GM23338 (cell line): ENCODE measurements at regions not wholly inside any gene's neighbourhood (a gene's known extent, or its start where the extent isn't known, plus 50 kb on each side); places are given as distances from the start of the nearest gene placed in this dataset.

ENCODE experiments used
- ATAC-seq: fragments of 200-7000 bp; cut with Tn5 transposase; 3 replicates; pipeline ENCODE4 v1.9.1; 2020
- DNase-seq: peaks from one replicate; pipeline ENCODE4 v3.0.0-alpha.2; 2015; ENCODE audit warnings: low spot score
- H2AFZ ChIP-seq: fragments of 200-600 bp; sonication (generic); 2 replicates; pipeline ENCODE4 v1.8.0; 2016; ENCODE audit warnings: antibody characterized with exemption, mild to moderate bottlenecking, moderate library complexity
- H3F3A ChIP-seq: fragments of 200-600 bp; sonication (generic); replicated peaks from 2 replicates; pipeline ENCODE4 v1.8.0; 2017; ENCODE audit warnings: antibody characterized with exemption, mixed run types, low read depth
- H3K27ac ChIP-seq: fragments of 200-600 bp; sonication (generic); 2 replicates; pipeline ENCODE4 v1.6.1; 2016; ENCODE audit warnings: low read depth
- H3K27me3 ChIP-seq: fragments of 200-600 bp; sonication (generic); 2 replicates; pipeline ENCODE4 v1.8.0; 2016; ENCODE audit warnings: mild to moderate bottlenecking, mixed run types, moderate library complexity; ENCODE audit not compliant: insufficient read depth
- H3K36me3 ChIP-seq: fragments of 200-600 bp; sonication (generic); 2 replicates; pipeline ENCODE4 v1.8.0; 2016; ENCODE audit warnings: mild to moderate bottlenecking; ENCODE audit not compliant: insufficient read depth
- H3K4me1 ChIP-seq: fragments of 200-600 bp; sonication (generic); 2 replicates; pipeline ENCODE4 v1.8.0; 2016; ENCODE audit warnings: mild to moderate bottlenecking, moderate library complexity; ENCODE audit not compliant: insufficient read depth
- H3K4me2 ChIP-seq: fragments of 200-600 bp; sonication (generic); 2 replicates; pipeline ENCODE4 v1.7.1; 2017; ENCODE audit warnings: mixed run types
- H3K4me3 ChIP-seq: fragments of 200-600 bp; sonication (generic); 2 replicates; pipeline ENCODE4 v1.6.1; 2016; ENCODE audit warnings: mixed run types
- H3K79me2 ChIP-seq: fragments of 200-600 bp; sonication (generic); replicated peaks from 2 replicates; pipeline ENCODE4 v1.8.0; 2017; ENCODE audit warnings: mild to moderate bottlenecking; ENCODE audit not compliant: insufficient read depth
- H3K9me2 ChIP-seq: fragments of 200-600 bp; sonication (generic); 2 replicates; pipeline ENCODE4 v1.8.0; 2017; ENCODE audit not compliant: insufficient read depth
- H4K20me1 ChIP-seq: fragments of 200-600 bp; sonication (generic); replicated peaks from 2 replicates; pipeline ENCODE4 v1.8.0; 2017; ENCODE audit warnings: mild to moderate bottlenecking; ENCODE audit not compliant: insufficient read depth
- H3K27ac Mint-ChIP-seq: 2 replicates; pipeline ENCODE4 v1.8.0; 2020; ENCODE audit warnings: inconsistent platforms, mild to moderate bottlenecking, moderate library complexity, mixed read lengths
- H3K27me3 Mint-ChIP-seq: 3 replicates; pipeline ENCODE4 v1.8.0; 2022; ENCODE audit warnings: low read depth, mild to moderate bottlenecking, moderate library complexity, mixed read lengths, inconsistent platforms; ENCODE audit not compliant: insufficient read depth, poor library complexity
- H3K36me3 Mint-ChIP-seq: 3 replicates; pipeline ENCODE4 v1.8.0; 2021; ENCODE audit warnings: low read depth, mild to moderate bottlenecking, inconsistent platforms, moderate library complexity, mixed read lengths
- H3K4me1 Mint-ChIP-seq: 3 replicates; pipeline ENCODE4 v1.8.0; 2020; ENCODE audit warnings: mild to moderate bottlenecking, inconsistent platforms, mixed read lengths
- H3K4me3 Mint-ChIP-seq: 3 replicates; pipeline ENCODE4 v1.8.0; 2021; ENCODE audit warnings: moderate library complexity, mild to moderate bottlenecking, inconsistent platforms, mixed read lengths
- H3K9me3 Mint-ChIP-seq: 3 replicates; pipeline ENCODE4 v1.8.0; 2020; ENCODE audit warnings: moderate library complexity, mild to moderate bottlenecking, inconsistent platforms, mixed read lengths
- CREB1 ChIP-seq: fragments of 250-450 bp; sonication (Bioruptor Pico); IDR thresholded peaks from 2 replicates; pipeline ENCODE4 v1.5.0; 2020; ENCODE audit warnings: low read depth, mild to moderate bottlenecking, moderate library complexity
- CTCF ChIP-seq, 2 experiments: fragments of 200-600 bp in 1 of 2; sonication (generic) in 1 of 2; conservative IDR thresholded peaks; 2 replicates each; pipeline versions ENCODE4 v1.5.1 to v1.6.1; 2016 to 2017; ENCODE audit warnings: antibody characterized with exemption in 2 of 2, low read depth in 2 of 2, mild to moderate bottlenecking in 2 of 2, moderate library complexity in 1 of 2
- EZH2 ChIP-seq: fragments of 200-600 bp; sonication (generic); IDR thresholded peaks from one replicate; pipeline ENCODE4 v1.8.0; 2017; ENCODE audit warnings: antibody characterized with exemption, mild to moderate bottlenecking, low read depth; ENCODE audit not compliant: unreplicated experiment
- EZH2phosphoT487 ChIP-seq: fragments of 200-600 bp; sonication (generic); IDR thresholded peaks from one replicate; pipeline ENCODE4 v1.8.1; 2018; ENCODE audit warnings: antibody characterized with exemption; ENCODE audit not compliant: unreplicated experiment
- JUNB ChIP-seq: IDR thresholded peaks from one replicate; pipeline ENCODE4 v1.6.1; 2016; ENCODE audit warnings: antibody characterized with exemption; ENCODE audit not compliant: unreplicated experiment
- NANOG ChIP-seq: IDR thresholded peaks from 2 replicates; pipeline ENCODE4 v1.6.1; 2016; ENCODE audit warnings: antibody characterized with exemption, borderline replicate concordance
- POLR2AphosphoS5 ChIP-seq: IDR thresholded peaks from 2 replicates; pipeline ENCODE4 v1.6.1; 2016; ENCODE audit warnings: antibody characterized with exemption, low read depth
- REST ChIP-seq: IDR thresholded peaks from one replicate; pipeline ENCODE4 v1.6.1; 2018; ENCODE audit warnings: antibody characterized with exemption; ENCODE audit not compliant: unreplicated experiment
- STAT1 ChIP-seq: IDR thresholded peaks from one replicate; pipeline ENCODE4 v1.6.1; 2016; ENCODE audit warnings: antibody characterized with exemption; ENCODE audit not compliant: unreplicated experiment
- ZNF114 ChIP-seq: fragments of 250-450 bp; sonication (Bioruptor Pico); IDR thresholded peaks from 2 replicates; pipeline ENCODE4 v1.5.0; 2020; ENCODE audit warnings: mild to moderate bottlenecking, moderate library complexity
- ZNF331 ChIP-seq: fragments of 250-450 bp; sonication (Bioruptor Pico); IDR thresholded peaks from 2 replicates; pipeline ENCODE4 v1.5.0; 2020; ENCODE audit warnings: low read depth, mild to moderate bottlenecking, moderate library complexity
- ZNF462 ChIP-seq: fragments of 250-450 bp; sonication (Bioruptor Pico); IDR thresholded peaks from 2 replicates; pipeline ENCODE4 v1.5.0; 2020; ENCODE audit warnings: mild to moderate bottlenecking, moderate library complexity
- TF ChIP-seq, protein P1 (sequence below): IDR thresholded peaks from 2 replicates; pipeline ENCODE4 v1.6.1; 2016; ENCODE audit warnings: antibody characterized with exemption

- DNase-seq: peak; percentile 18
- 0 out of 2 replicates have a peak, but pooled peaks cover 7% of the 10 kb centered on the region for H3K9me2 ChIP-seq
- H3K27ac ChIP-seq: peak overlapping the region; percentile 14; the same call in 1 of the 2 replicates
- no peaks in the 10 kb centered on the region for H3K36me3 ChIP-seq
- H3K4me3 ChIP-seq: no peak overlapping the region
- H3K4me2 ChIP-seq: no peak overlapping the region
- no peaks in the 10 kb centered on the region for H3K27me3 ChIP-seq
- no peak overlapping the region for H2AFZ ChIP-seq
- H3K4me3 Mint-ChIP-seq: peak overlapping the region; percentile 6; the same call in 1 of the 3 replicates
- peaks cover 6% of the 10 kb centered on the region; the same call in 1 of the 3 replicates for H3K9me3 Mint-ChIP-seq
- no peaks in the 10 kb centered on the region for H4K20me1 ChIP-seq
- no peaks in the 10 kb centered on the region; the same call in 1 of the 2 replicates for H3F3A ChIP-seq
- H3K4me1 Mint-ChIP-seq: peaks cover 55% of the 10 kb centered on the region
- H3K4me1 ChIP-seq: peaks cover 65% of the 10 kb centered on the region
- no peak for TF ChIP-seq NANOG
- no peak for TF ChIP-seq JUNB
- TF ChIP-seq, protein P1, sequence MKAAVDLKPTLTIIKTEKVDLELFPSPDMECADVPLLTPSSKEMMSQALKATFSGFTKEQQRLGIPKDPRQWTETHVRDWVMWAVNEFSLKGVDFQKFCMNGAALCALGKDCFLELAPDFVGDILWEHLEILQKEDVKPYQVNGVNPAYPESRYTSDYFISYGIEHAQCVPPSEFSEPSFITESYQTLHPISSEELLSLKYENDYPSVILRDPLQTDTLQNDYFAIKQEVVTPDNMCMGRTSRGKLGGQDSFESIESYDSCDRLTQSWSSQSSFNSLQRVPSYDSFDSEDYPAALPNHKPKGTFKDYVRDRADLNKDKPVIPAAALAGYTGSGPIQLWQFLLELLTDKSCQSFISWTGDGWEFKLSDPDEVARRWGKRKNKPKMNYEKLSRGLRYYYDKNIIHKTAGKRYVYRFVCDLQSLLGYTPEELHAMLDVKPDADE: no peak
- TF ChIP-seq ZNF331 (CRISPR knock-in tag): no peak
- TF ChIP-seq EZH2: no peak
- no peak for TF ChIP-seq STAT1
- no peak for TF ChIP-seq CREB1 (CRISPR knock-in tag)
- TF ChIP-seq POLR2AphosphoS5: no peak
- no peak for TF ChIP-seq REST
- no peak for TF ChIP-seq CTCF (conservative IDR thresholded peaks at IDR 0.05; ENCODE audit: low read depth in 2 of 2)
- TF ChIP-seq ZNF462: no peak
- TF ChIP-seq ZNF114 (CRISPR knock-in tag): no peak
- no peak for TF ChIP-seq EZH2phosphoT487
- H3K79me2 ChIP-seq: no peaks in the 10 kb centered on the region
- ATAC-seq: no peak
- H3K36me3 Mint-ChIP-seq: peaks cover 38% of the 10 kb centered on the region
- peak overlapping the region; percentile 95 for H3K27ac Mint-ChIP-seq
- peaks cover 3% of the 10 kb centered on the region for H3K27me3 Mint-ChIP-seq
Observed at GRCh38 chr4:130028552-130028951, 932.6 kb downstream of the C4orf33 start.
